AG09319 (cell line): ENCODE measurements at regions not wholly inside any gene's neighbourhood (a gene's known extent, or its start where the extent isn't known, plus 50 kb on each side); places are given as distances from the start of the nearest gene placed in this dataset.
"Not testable (repeated sequence)": the region's sequence is repeated elsewhere in the genome, so short reads cannot be mapped to it uniquely, and the experiment has no call there.

Experiments used
- DNase-seq: peaks from one replicate; pipeline ENCODE4 v3.0.0-alpha.2; 2010; ENCODE audit warnings: low read depth; ENCODE audit errors: extremely low read depth
- CTCF ChIP-seq: IDR thresholded peaks from 2 replicates; pipeline ENCODE4 v1.5.1; 2011; ENCODE audit warnings: low read depth, mild to moderate bottlenecking, inconsistent platforms, low read length, moderate library complexity

GRCh38 chr10:109773288-109774120 is 149.8 kb downstream of the XPNPEP1 start:
- DNase-seq, result no peak
- TF ChIP-seq CTCF, result peak; percentile 56

GRCh38 chr10:109770663-109771062 is 152.6 kb downstream of the XPNPEP1 start:
- DNase-seq, result no peak
- TF ChIP-seq CTCF, result no peak

- no peak for TF ChIP-seq CTCF
- DNase-seq, result no peak
Measured at GRCh38 chr10:109769966-109770365, 153.3 kb downstream of the XPNPEP1 start.

- no peak for DNase-seq
- no peak for TF ChIP-seq CTCF
Measured at GRCh38 chr10:109765838-109766237, 157.5 kb downstream of the XPNPEP1 start.

- no peak for DNase-seq
- TF ChIP-seq CTCF, result no peak
Measured at GRCh38 chr10:109762555-109762954, 160.8 kb downstream of the XPNPEP1 start.

- DNase-seq, result not testable (repeated sequence)
Measured at GRCh38 chr10:109757670-109758069, 165.6 kb downstream of the XPNPEP1 start.

GRCh38 chr10:109746861-109747260 is 176.4 kb downstream of the XPNPEP1 start:
- TF ChIP-seq CTCF, result no peak

GRCh38 chr10:109744020-109744419 is 179.3 kb downstream of the XPNPEP1 start:
- DNase-seq, result no peak
- TF ChIP-seq CTCF, result no peak

More at GRCh38 chr10:109746861-109747260, 176.4 kb downstream of the XPNPEP1 start:
- DNase-seq, result no peak
